ENCODE measurements at regions not wholly inside any gene's neighbourhood (a gene's known extent, or its start where the extent isn't known, plus 50 kb on each side); places are given as distances from the start of the nearest gene placed in this dataset.

DNA sequence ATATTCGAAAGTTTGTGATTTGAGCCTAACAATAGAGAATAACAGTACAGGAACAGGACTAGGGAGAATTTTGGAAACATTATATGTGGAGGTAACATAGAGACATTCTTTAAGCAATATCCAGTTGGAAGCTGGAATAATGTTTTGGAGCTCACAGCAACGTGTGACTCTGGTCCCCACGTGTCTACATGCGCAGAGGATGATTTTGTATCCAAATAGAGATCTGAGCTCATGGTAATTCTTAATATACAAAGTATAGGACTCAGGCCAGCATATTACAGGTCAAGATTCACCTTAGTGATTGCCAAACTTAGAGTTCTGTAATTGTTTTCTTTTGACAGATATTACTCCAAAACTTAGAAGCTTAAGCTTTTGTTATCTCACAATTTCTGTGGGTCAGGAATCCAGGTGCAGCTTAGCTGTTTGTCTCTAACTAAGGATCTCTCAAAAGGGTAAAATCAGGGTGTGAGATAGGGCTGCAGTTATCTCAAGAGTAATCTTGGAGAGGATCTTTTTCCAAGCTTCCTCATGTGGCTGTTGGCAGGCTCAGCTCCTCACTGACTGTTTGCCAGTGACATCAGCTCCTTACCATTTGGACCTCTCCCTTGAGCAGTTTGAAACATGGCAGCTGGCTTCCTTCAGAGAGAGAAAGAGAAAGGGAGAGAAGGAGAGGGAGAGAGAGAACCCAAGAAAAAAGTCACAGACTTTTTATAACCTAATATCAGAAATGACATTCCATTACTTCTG lies 272.0 kb upstream of the ZNF462 start:
- TF ChIP-seq POLR2AphosphoS5 (IDR thresholded peaks at IDR 0.05; ENCODE audit: low read depth, low read length) (no peak), REST (IDR thresholded peaks at IDR 0.05; ENCODE audit: insufficient read depth in 1 of 2, low read depth in 2 of 2, low read length in 2 of 2) (no peak), SIN3A (IDR thresholded peaks at IDR 0.05; ENCODE audit: borderline replicate concordance, insufficient read depth, low read length) (no peak), FOXP2 (optimal IDR thresholded peaks at IDR 0.05; ENCODE audit: borderline replicate concordance, extremely low read depth, extremely low read length, insufficient read depth) (no peak), TAF1 (IDR thresholded peaks at IDR 0.05; ENCODE audit: borderline replicate concordance, insufficient read depth, low read length) (no peak)

DNA sequence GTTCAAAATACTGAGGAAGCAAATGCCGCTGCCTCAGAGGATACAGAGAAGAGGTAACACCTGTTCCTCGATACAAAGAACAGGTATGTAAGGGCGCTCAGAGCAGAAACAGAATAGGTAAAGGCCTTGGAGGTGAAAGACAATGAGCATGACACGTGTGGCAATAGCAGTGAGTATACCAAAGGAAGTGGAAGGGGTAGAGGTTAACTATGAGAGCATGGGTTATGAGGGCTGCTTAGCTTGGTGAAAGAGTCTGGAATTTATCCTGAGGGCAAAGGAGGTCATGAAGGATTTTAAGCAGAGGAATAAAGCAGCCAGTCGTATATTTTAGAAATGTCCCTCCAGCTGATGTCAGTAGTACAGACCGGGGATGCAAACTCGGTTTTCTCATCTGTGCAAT lies 269.8 kb upstream of the ZNF462 start:
- TF ChIP-seq POLR2AphosphoS5 (IDR thresholded peaks at IDR 0.05; ENCODE audit: low read depth, low read length): no peak
- TF ChIP-seq TAF1 (IDR thresholded peaks at IDR 0.05; ENCODE audit: borderline replicate concordance, insufficient read depth, low read length): no peak
- no peak for TF ChIP-seq SIN3A (IDR thresholded peaks at IDR 0.05; ENCODE audit: borderline replicate concordance, insufficient read depth, low read length)
- no peak for TF ChIP-seq REST (IDR thresholded peaks at IDR 0.05; ENCODE audit: insufficient read depth in 1 of 2, low read depth in 2 of 2, low read length in 2 of 2)
- no peak for TF ChIP-seq FOXP2 (optimal IDR thresholded peaks at IDR 0.05; ENCODE audit: borderline replicate concordance, extremely low read depth, extremely low read length, insufficient read depth)

- no peak for TF ChIP-seq POLR2AphosphoS5 (IDR thresholded peaks at IDR 0.05; ENCODE audit: low read depth, low read length)
- TF ChIP-seq REST (IDR thresholded peaks at IDR 0.05; ENCODE audit: insufficient read depth in 1 of 2, low read depth in 2 of 2, low read length in 2 of 2): no peak
- TF ChIP-seq FOXP2 (optimal IDR thresholded peaks at IDR 0.05; ENCODE audit: borderline replicate concordance, extremely low read depth, extremely low read length, insufficient read depth): no peak
- TF ChIP-seq TAF1 (IDR thresholded peaks at IDR 0.05; ENCODE audit: borderline replicate concordance, insufficient read depth, low read length): no peak
- no peak for TF ChIP-seq SIN3A (IDR thresholded peaks at IDR 0.05; ENCODE audit: borderline replicate concordance, insufficient read depth, low read length)
Measured at GRCh38 chr9:106596984-106597383, 266.0 kb upstream of the ZNF462 start.

- TF ChIP-seq SIN3A (IDR thresholded peaks at IDR 0.05; ENCODE audit: borderline replicate concordance, insufficient read depth, low read length): no peak
- no peak for TF ChIP-seq REST (IDR thresholded peaks at IDR 0.05; ENCODE audit: insufficient read depth in 1 of 2, low read depth in 2 of 2, low read length in 2 of 2)
- no peak for TF ChIP-seq TAF1 (IDR thresholded peaks at IDR 0.05; ENCODE audit: borderline replicate concordance, insufficient read depth, low read length)
- no peak for TF ChIP-seq FOXP2 (optimal IDR thresholded peaks at IDR 0.05; ENCODE audit: borderline replicate concordance, extremely low read depth, extremely low read length, insufficient read depth)
- no peak for TF ChIP-seq POLR2AphosphoS5 (IDR thresholded peaks at IDR 0.05; ENCODE audit: low read depth, low read length)
Measured at GRCh38 chr9:106600955-106601560, 261.9 kb upstream of the ZNF462 start.

Data from PFSK-1 (cell line).